ENCODE measurements at regions not wholly inside any gene's neighbourhood (a gene's known extent, or its start where the extent isn't known, plus 50 kb on each side); places are given as distances from the start of the nearest gene placed in this dataset.

- TF ChIP-seq CTCF (IDR thresholded peaks at IDR 0.05): no peak
- TF ChIP-seq POLR2AphosphoS5 (IDR thresholded peaks at IDR 0.05): no peak
- no peak for TF ChIP-seq POLR2A (IDR thresholded peaks at IDR 0.05)
- TF ChIP-seq EP300 (IDR thresholded peaks at IDR 0.05; ENCODE audit: low read depth): no peak
These were observed 57.7 kb upstream of the RPS23 start for GRCh38 chr5:82335806-82336205.

All from transverse colon (tissue), 4 donors.